ENCODE measurements at regions not wholly inside any gene's neighbourhood (a gene's known extent, or its start where the extent isn't known, plus 50 kb on each side); places are given as distances from the start of the nearest gene placed in this dataset.

DNA sequence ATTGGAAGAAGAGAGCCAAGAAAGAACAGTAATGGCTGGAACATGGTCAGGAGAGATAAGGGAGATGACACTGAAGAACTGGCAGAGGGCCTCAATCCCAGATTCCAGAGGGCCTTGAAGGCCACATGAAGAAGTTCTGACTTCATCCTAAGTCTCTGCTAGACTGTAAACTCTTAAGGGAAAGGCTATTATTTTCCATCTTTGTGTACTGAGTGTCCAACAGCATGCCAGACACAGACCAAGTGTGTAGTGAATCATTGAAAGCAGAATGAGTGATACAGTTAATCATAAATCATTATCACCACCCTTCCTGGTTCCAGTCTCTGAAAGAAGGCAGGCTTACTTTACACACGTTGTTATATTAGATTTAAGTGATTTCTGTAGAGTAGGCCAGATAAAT lies 185.3 kb upstream of the C11orf87 start:
- TF ChIP-seq, protein P1, sequence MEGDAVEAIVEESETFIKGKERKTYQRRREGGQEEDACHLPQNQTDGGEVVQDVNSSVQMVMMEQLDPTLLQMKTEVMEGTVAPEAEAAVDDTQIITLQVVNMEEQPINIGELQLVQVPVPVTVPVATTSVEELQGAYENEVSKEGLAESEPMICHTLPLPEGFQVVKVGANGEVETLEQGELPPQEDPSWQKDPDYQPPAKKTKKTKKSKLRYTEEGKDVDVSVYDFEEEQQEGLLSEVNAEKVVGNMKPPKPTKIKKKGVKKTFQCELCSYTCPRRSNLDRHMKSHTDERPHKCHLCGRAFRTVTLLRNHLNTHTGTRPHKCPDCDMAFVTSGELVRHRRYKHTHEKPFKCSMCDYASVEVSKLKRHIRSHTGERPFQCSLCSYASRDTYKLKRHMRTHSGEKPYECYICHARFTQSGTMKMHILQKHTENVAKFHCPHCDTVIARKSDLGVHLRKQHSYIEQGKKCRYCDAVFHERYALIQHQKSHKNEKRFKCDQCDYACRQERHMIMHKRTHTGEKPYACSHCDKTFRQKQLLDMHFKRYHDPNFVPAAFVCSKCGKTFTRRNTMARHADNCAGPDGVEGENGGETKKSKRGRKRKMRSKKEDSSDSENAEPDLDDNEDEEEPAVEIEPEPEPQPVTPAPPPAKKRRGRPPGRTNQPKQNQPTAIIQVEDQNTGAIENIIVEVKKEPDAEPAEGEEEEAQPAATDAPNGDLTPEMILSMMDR (conservative IDR thresholded peaks at IDR 0.05; ENCODE audit: low read depth, low read length), result no peak
- no peak for TF ChIP-seq EZH2 (IDR thresholded peaks at IDR 0.05; ENCODE audit: borderline replicate concordance, low read depth, low read length, poor library complexity, severe bottlenecking)

Data from A673 (cell line).